B cell (primary cell): ENCODE measurements at regions not wholly inside any gene's neighbourhood (a gene's known extent, or its start where the extent isn't known, plus 50 kb on each side); places are given as distances from the start of the nearest gene placed in this dataset.

ENCODE experiments used
- ATAC-seq: fragments of 200-7000 bp; cut with Tn5 transposase; one replicate; pipeline ENCODE4 v1.10.0; 2021; ENCODE audit warnings: low read depth, mild to moderate bottlenecking, moderate number of reproducible peaks, moderate library complexity
- CTCF ChIA-PET: fragments of 350-600 bp; sonication (Branson Sonifier 250); formaldehyde crosslinking; loops from one replicate; lab custom pipeline; 2021; ENCODE audit warnings: antibody characterized with exemption, inconsistent platforms; lab: Charles Lee
- POLR2A ChIA-PET: fragments of 350-600 bp; sonication (Branson Sonifier 250); formaldehyde crosslinking; loops from one replicate; lab custom pipeline; 2021; ENCODE audit warnings: antibody characterized with exemption; lab: Charles Lee
- DNase-seq: peaks from one replicate; pipeline ENCODE4 v3.0.0; 2013
- H2AFZ ChIP-seq: 2 replicates; pipeline ENCODE4 v1.6.1; 2012; ENCODE audit warnings: mild to moderate bottlenecking, low read depth, low read length; ENCODE audit not compliant: insufficient read depth, poor library complexity, severe bottlenecking
- H3K27ac ChIP-seq, 2 donors: 1 replicate in 1 of 2; 2 replicates in 1 of 2; pipeline ENCODE4 v1.5.1; 2012 to 2013; ENCODE audit warnings: low read length in 2 of 2, mild to moderate bottlenecking in 2 of 2, moderate library complexity in 1 of 2
- H3K27me3 ChIP-seq, 4 experiments: fragments of 200-600 bp in 1 of 4; sonication (generic) in 1 of 4; replicated peaks in 1 of 4; 1 replicate in 2 of 4; 2 replicates in 2 of 4; pipeline versions ENCODE4 v1.6.1 to v1.7.0; 2013 to 2016; ENCODE audit warnings: low read length in 3 of 4, mild to moderate bottlenecking in 2 of 4, mixed read lengths in 1 of 4, moderate library complexity in 1 of 4; ENCODE audit not compliant: insufficient read depth in 4 of 4, control insufficient read depth in 3 of 4; ENCODE audit errors: control extremely low read depth in 1 of 4
- H3K36me3 ChIP-seq, 2 experiments: replicated peaks in 1 of 2; 1 replicate in 1 of 2; 2 replicates in 1 of 2; pipeline versions ENCODE4 v1.6.1 to v1.7.1; 2013; ENCODE audit warnings: low read length in 1 of 2; ENCODE audit not compliant: insufficient read depth in 2 of 2, control insufficient read depth in 1 of 2; ENCODE audit errors: control extremely low read depth in 1 of 2, extremely low read depth in 1 of 2
- H3K4me1 ChIP-seq, 2 donors: fragments of 200-600 bp in 1 of 2; sonication (generic) in 1 of 2; 1 replicate in 1 of 2; 2 replicates in 1 of 2; pipeline versions ENCODE4 v1.5.1 to v1.6.1; 2013 to 2017; ENCODE audit warnings: low read length in 2 of 2; ENCODE audit not compliant: control insufficient read depth in 2 of 2, insufficient read depth in 2 of 2
- H3K4me2 ChIP-seq: replicated peaks from 2 replicates; pipeline ENCODE3; 2012; ENCODE audit warnings: mild to moderate bottlenecking, low read depth, low read length; ENCODE audit not compliant: poor library complexity, severe bottlenecking
- H3K4me3 ChIP-seq, 5 experiments: fragments of 200-600 bp in 1 of 5; sonication (generic) in 1 of 5; 1 replicate in 3 of 5; 2 replicates in 2 of 5; pipeline versions ENCODE4 v1.5.1 to v1.7.0; 2011 to 2016; ENCODE audit warnings: low read length in 4 of 5, mild to moderate bottlenecking in 4 of 5, low read depth in 2 of 5, control low read depth in 1 of 5, moderate library complexity in 1 of 5; ENCODE audit not compliant: insufficient read depth in 1 of 5; ENCODE audit errors: control extremely low read depth in 1 of 5, extremely low read depth in 1 of 5
- H3K79me2 ChIP-seq: fragments of 200-600 bp; sonication (generic); one replicate; pipeline ENCODE4 v1.6.0; 2016; ENCODE audit warnings: low read length; ENCODE audit not compliant: control insufficient read depth, insufficient read depth
- H3K9ac ChIP-seq: fragments of 200-600 bp; sonication (generic); 2 replicates; pipeline ENCODE4 v1.6.1; 2017; ENCODE audit warnings: mild to moderate bottlenecking, low read length, moderate library complexity
- H3K9me3 ChIP-seq, 3 donors: one replicate each; pipeline versions ENCODE4 v1.6.1 to v1.7.1; 2013; ENCODE audit warnings: low read length in 2 of 3; ENCODE audit not compliant: control insufficient read depth in 2 of 3, insufficient read depth in 1 of 3; ENCODE audit errors: control extremely low read depth in 1 of 3
- H4K20me1 ChIP-seq: 2 replicates; pipeline ENCODE4 v1.6.0; 2012; ENCODE audit warnings: mild to moderate bottlenecking, low read length; ENCODE audit not compliant: insufficient read depth, control insufficient read depth, poor library complexity, severe bottlenecking
- H3K27ac Mint-ChIP-seq: one replicate; pipeline ENCODE4 v1.8.0; 2021; ENCODE audit warnings: mixed read lengths
- H3K27me3 Mint-ChIP-seq: one replicate; pipeline ENCODE4 v1.8.0; 2021; ENCODE audit warnings: mixed read lengths
- H3K4me1 Mint-ChIP-seq: one replicate; pipeline ENCODE4 v1.8.0; 2021; ENCODE audit warnings: mixed read lengths
- H3K4me3 Mint-ChIP-seq: one replicate; pipeline ENCODE4 v1.8.0; 2021; ENCODE audit warnings: mixed read lengths
- H3K9me3 Mint-ChIP-seq: one replicate; pipeline ENCODE4 v1.8.0; 2022; ENCODE audit warnings: mixed read lengths; ENCODE audit not compliant: insufficient read depth
- EZH2 ChIP-seq: IDR thresholded peaks from 2 replicates; pipeline ENCODE4 v1.6.1; 2012; ENCODE audit warnings: borderline replicate concordance, low read depth, mild to moderate bottlenecking, moderate library complexity, low read length; ENCODE audit not compliant: insufficient read depth, poor library complexity, severe bottlenecking
- WGBS: methylation state at CpG from one replicate; pipeline ENCODE4 v1.1.5; 2013; ENCODE audit warnings: missing lambda C conversion rate; ENCODE audit not compliant: insufficient coverage; 5-methylcytosine and 5-hydroxymethylcytosine counted together
- intact Hi-C: fragments of 100-400 bp; cut with micrococcal nuclease; formaldehyde crosslinking; loops from one replicate; pipeline ENCODE4 v1.10.0; 2022
- TF ChIP-seq, protein P1 (sequence below): fragments of 200-600 bp; IDR thresholded peaks from one replicate; pipeline ENCODE4 v1.8.0; 2022; ENCODE audit warnings: antibody characterized with exemption, mild to moderate bottlenecking

DNA sequence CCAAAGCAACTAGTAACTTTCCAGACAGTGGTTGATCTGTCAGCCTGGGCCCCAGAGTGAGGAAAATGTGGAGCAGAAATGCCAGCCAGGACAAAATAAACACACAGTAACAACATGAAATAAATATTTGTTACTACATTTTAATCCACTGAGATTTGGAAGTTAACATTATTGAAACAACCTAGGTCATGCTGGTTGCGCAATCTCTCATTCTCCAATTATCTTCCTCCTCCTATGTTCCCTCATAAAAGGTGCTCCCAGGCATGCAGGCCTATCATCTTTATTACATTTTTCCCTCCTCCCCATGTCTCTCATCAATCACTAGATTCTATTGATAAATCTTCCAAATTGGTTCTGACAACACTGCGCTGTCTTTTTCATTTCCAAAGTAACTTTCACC, 363.1 kb downstream of the HINT1 start:
- H3K9ac ChIP-seq = no peak overlapping the region
- Mint-ChIP-seq H3K27ac (no peak overlapping the region), H3K4me3 (no peak overlapping the region), H3K4me1 (no peaks in the 10 kb centered on the region), H3K27me3 (peaks cover 7% of the 10 kb centered on the region), H3K9me3 (peaks cover 17% of the 10 kb centered on the region)
- DNase-seq (no peak), ATAC-seq (no peak)
- no peak for TF ChIP-seq EZH2
- TF ChIP-seq, protein P1, sequence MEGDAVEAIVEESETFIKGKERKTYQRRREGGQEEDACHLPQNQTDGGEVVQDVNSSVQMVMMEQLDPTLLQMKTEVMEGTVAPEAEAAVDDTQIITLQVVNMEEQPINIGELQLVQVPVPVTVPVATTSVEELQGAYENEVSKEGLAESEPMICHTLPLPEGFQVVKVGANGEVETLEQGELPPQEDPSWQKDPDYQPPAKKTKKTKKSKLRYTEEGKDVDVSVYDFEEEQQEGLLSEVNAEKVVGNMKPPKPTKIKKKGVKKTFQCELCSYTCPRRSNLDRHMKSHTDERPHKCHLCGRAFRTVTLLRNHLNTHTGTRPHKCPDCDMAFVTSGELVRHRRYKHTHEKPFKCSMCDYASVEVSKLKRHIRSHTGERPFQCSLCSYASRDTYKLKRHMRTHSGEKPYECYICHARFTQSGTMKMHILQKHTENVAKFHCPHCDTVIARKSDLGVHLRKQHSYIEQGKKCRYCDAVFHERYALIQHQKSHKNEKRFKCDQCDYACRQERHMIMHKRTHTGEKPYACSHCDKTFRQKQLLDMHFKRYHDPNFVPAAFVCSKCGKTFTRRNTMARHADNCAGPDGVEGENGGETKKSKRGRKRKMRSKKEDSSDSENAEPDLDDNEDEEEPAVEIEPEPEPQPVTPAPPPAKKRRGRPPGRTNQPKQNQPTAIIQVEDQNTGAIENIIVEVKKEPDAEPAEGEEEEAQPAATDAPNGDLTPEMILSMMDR = no peak
- no peaks in the 10 kb centered on the region for H3K9me3 ChIP-seq
- H3K4me3 ChIP-seq = no peak overlapping the region
- no peak overlapping the region for H3K27ac ChIP-seq
- CTCF ChIA-PET = no interaction called here
- H3K4me2 ChIP-seq = no peak overlapping the region
- no peaks in the 10 kb centered on the region for H3K36me3 ChIP-seq
- no peak overlapping the region for H2AFZ ChIP-seq
- intact Hi-C loops = no loop called here
- H3K4me1 ChIP-seq = no peaks in the 10 kb centered on the region
- H3K79me2 ChIP-seq = no peaks in the 10 kb centered on the region
- no peaks in the 10 kb centered on the region for H3K27me3 ChIP-seq
- POLR2A ChIA-PET = no interaction called here
- WGBS = 100% methylated on average over 2 of the region's 2 CpGs
- H4K20me1 ChIP-seq = no peaks in the 10 kb centered on the region

DNA sequence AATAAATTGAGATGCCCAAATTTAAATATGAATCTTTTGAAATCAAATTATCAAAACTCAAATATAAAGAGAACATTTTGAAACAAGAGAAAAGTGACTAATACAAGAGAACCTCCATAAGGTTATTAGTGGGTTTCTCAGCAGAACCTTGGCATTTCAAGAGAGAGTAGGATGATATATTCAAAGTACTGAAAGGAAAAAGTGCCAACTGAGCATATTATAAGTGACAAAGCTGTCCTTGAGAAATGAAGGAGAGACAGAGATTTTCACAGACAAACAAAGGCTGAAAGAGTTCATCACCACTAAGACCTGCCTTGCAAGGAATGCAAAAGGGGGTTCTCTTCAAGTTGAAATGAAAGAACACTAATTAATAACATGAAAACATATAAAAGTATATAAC, 366.0 kb downstream of the HINT1 start:
- no peaks in the 10 kb centered on the region for H3K4me1 Mint-ChIP-seq
- ChIA-PET POLR2A (no interaction called here), CTCF (no interaction called here)
- DNase-seq (no peak), ATAC-seq (no peak)
- Histone ChIP-seq H2AFZ (no peak overlapping the region), H3K9me3 (no peaks in the 10 kb centered on the region), H3K36me3 (no peaks in the 10 kb centered on the region), H3K27ac (no peak overlapping the region), H4K20me1 (no peaks in the 10 kb centered on the region), H3K4me3 (no peak overlapping the region), H3K9ac (no peak overlapping the region), H3K4me1 (no peaks in the 10 kb centered on the region), H3K79me2 (no peaks in the 10 kb centered on the region), H3K4me2 (no peak overlapping the region), H3K27me3 (no peaks in the 10 kb centered on the region)
- no peak overlapping the region for H3K27ac Mint-ChIP-seq
- intact Hi-C loops = no loop called here
- no peak for TF ChIP-seq EZH2
- TF ChIP-seq, protein P1 = no peak
- H3K27me3 Mint-ChIP-seq = no peaks in the 10 kb centered on the region
- peaks cover 17% of the 10 kb centered on the region for H3K9me3 Mint-ChIP-seq
- H3K4me3 Mint-ChIP-seq = no peak overlapping the region
